Thyroid gland (tissue), 4 donors: ENCODE measurements at regions not wholly inside any gene's neighbourhood (a gene's known extent, or its start where the extent isn't known, plus 50 kb on each side); places are given as distances from the start of the nearest gene placed in this dataset.

Source experiments
- DNase-seq, 2 donors: peaks; one replicate each; pipeline ENCODE4 v3.0.0-alpha.2; 2019
- H3K27ac ChIP-seq, 3 donors: fragments of 200-600 bp; sonication (generic); 1 replicate in 2 of 3; 2 replicates in 1 of 3; pipeline ENCODE4 v1.5.1; 2016 to 2019; ENCODE audit warnings: mild to moderate bottlenecking in 1 of 3, moderate library complexity in 1 of 3
- H3K27me3 ChIP-seq: fragments of 200-600 bp; sonication (generic); one replicate; pipeline ENCODE4 v1.5.1; 2019
- H3K36me3 ChIP-seq, 2 donors: fragments of 200-600 bp; sonication (generic); one replicate each; pipeline ENCODE4 v1.5.1; 2016 to 2019
- H3K4me1 ChIP-seq, 2 donors: fragments of 200-600 bp; sonication (generic); one replicate each; pipeline ENCODE4 v1.5.1; 2017 to 2019
- H3K4me3 ChIP-seq, 3 donors: fragments of 200-600 bp; sonication (generic); replicated peaks in 1 of 3; 1 replicate in 2 of 3; 2 replicates in 1 of 3; pipeline ENCODE4 v1.5.1; 2016; ENCODE audit warnings: mild to moderate bottlenecking in 1 of 3
- H3K9me3 ChIP-seq: fragments of 200-600 bp; sonication (generic); one replicate; pipeline ENCODE4 v1.5.1; 2017
- CTCF ChIP-seq, 6 experiments: fragments of 200-600 bp in 3 of 6; fragments of 450-650 bp in 3 of 6; sonication (generic) in 3 of 6; IDR thresholded peaks; one replicate each; pipeline ENCODE4 v1.5.1; 2016 to 2019; ENCODE audit warnings: antibody characterized with exemption in 6 of 6, mild to moderate bottlenecking in 2 of 6, inconsistent platforms in 1 of 6, moderate library complexity in 1 of 6
- POLR2A ChIP-seq, 2 donors: fragments of 450-650 bp; IDR thresholded peaks; one replicate each; pipeline ENCODE4 v1.6.1; 2017; ENCODE audit warnings: antibody characterized with exemption in 2 of 2, mild to moderate bottlenecking in 2 of 2, moderate library complexity in 1 of 2
- WGBS, 2 donors: methylation state at CpG; one replicate each; pipeline ENCODE4 v1.1.5; 2017; 5-methylcytosine and 5-hydroxymethylcytosine counted together
- intact Hi-C: fragments of 100-400 bp; cut with DNase I; formaldehyde crosslinking; loops from one replicate; pipeline ENCODE4 v1.15.1; 2023

- intact Hi-C loops: no loop called here
- H3K4me1 ChIP-seq: peaks cover 0 to 19% of the 10 kb centered on the region in 2 donors
- H3K9me3 ChIP-seq: no peaks in the 10 kb centered on the region
- H3K27me3 ChIP-seq: no peaks in the 10 kb centered on the region
- H3K36me3 ChIP-seq: no peaks in the 10 kb centered on the region
- DNase-seq: no peak
- H3K4me3 ChIP-seq: no peak overlapping the region
- TF ChIP-seq POLR2A (IDR thresholded peaks at IDR 0.05) (no peak), CTCF (IDR thresholded peaks at IDR 0.05) (no peak)
- no peak overlapping the region for H3K27ac ChIP-seq
- 85 to 100% methylated on average over 2 of the region's 2 CpGs for WGBS, 2 donors
Measured at GRCh38 chr1:37147392-37147831, 113.1 kb upstream of the GRIK3 start.

GRCh38 chr1:37147906-37148305 is 113.6 kb upstream of the GRIK3 start:
- H3K9me3 ChIP-seq: no peaks in the 10 kb centered on the region
- H3K36me3 ChIP-seq: no peaks in the 10 kb centered on the region
- H3K4me3 ChIP-seq: no peak overlapping the region
- WGBS, 2 donors: 74 to 80% methylated on average over 2 of the region's 2 CpGs
- intact Hi-C loops: no loop called here
- DNase-seq: no peak
- peaks cover 0 to 19% of the 10 kb centered on the region in 2 donors for H3K4me1 ChIP-seq
- TF ChIP-seq CTCF (IDR thresholded peaks at IDR 0.05) (no peak), POLR2A (IDR thresholded peaks at IDR 0.05) (no peak)
- H3K27ac ChIP-seq: no peak overlapping the region
- no peaks in the 10 kb centered on the region for H3K27me3 ChIP-seq

- no peaks in the 10 kb centered on the region for H3K27me3 ChIP-seq
- WGBS, 2 donors: 96 to 100% methylated on average over 1 of the region's 1 CpG
- TF ChIP-seq CTCF (IDR thresholded peaks at IDR 0.05) (no peak), POLR2A (IDR thresholded peaks at IDR 0.05) (no peak)
- H3K4me3 ChIP-seq: no peak overlapping the region
- H3K36me3 ChIP-seq: no peaks in the 10 kb centered on the region
- intact Hi-C loops: no loop called here
- no peaks in the 10 kb centered on the region for H3K9me3 ChIP-seq
- peaks cover 0 to 19% of the 10 kb centered on the region in 2 donors for H3K4me1 ChIP-seq
- no peak overlapping the region for H3K27ac ChIP-seq
- DNase-seq: no peak
Measured at GRCh38 chr1:37148663-37149062, 114.3 kb upstream of the GRIK3 start.

- peak; percentile 73 to 74 for DNase-seq
- peaks cover 0 to 19% of the 10 kb centered on the region in 2 donors for H3K4me1 ChIP-seq
- H3K36me3 ChIP-seq: no peaks in the 10 kb centered on the region
- TF ChIP-seq POLR2A (IDR thresholded peaks at IDR 0.05) (no peak), CTCF (IDR thresholded peaks at IDR 0.05) (no peak)
- no peak overlapping the region for H3K27ac ChIP-seq
- intact Hi-C loops: no loop called here
- no peak overlapping the region for H3K4me3 ChIP-seq
- no peaks in the 10 kb centered on the region for H3K9me3 ChIP-seq
- H3K27me3 ChIP-seq: no peaks in the 10 kb centered on the region
- 33 to 36% methylated on average over 9 of the region's 9 CpGs for WGBS, 2 donors
Measured at GRCh38 chr1:37149296-37149695, 115.0 kb upstream of the GRIK3 start.

- Histone ChIP-seq H3K4me1 (peaks cover 0 to 19% of the 10 kb centered on the region in 2 donors), H3K27me3 (no peaks in the 10 kb centered on the region), H3K9me3 (no peaks in the 10 kb centered on the region), H3K27ac (no peak overlapping the region), H3K36me3 (no peaks in the 10 kb centered on the region), H3K4me3 (no peak overlapping the region)
- 60 to 76% methylated on average over 5 of the region's 5 CpGs for WGBS, 2 donors
- TF ChIP-seq POLR2A (IDR thresholded peaks at IDR 0.05) (no peak), CTCF (IDR thresholded peaks at IDR 0.05) (no peak)
- DNase-seq: peak in 1 of 2 donors; percentile 17
- intact Hi-C loops: no loop called here
Measured at GRCh38 chr1:37150986-37151385, 116.7 kb upstream of the GRIK3 start.
